OCI-LY1 (cell line): ENCODE measurements at regions not wholly inside any gene's neighbourhood (a gene's known extent, or its start where the extent isn't known, plus 50 kb on each side); places are given as distances from the start of the nearest gene placed in this dataset.

ENCODE experiments used
- H2AFZ ChIP-seq: fragments of 200-600 bp; sonication (generic), shearing (Covaris generic); 2 replicates; pipeline ENCODE4 v1.6.0; 2014; ENCODE audit warnings: antibody characterized with exemption, mild to moderate bottlenecking, low read length
- H3F3A ChIP-seq: fragments of 200-600 bp; sonication (generic), shearing (Covaris generic); 2 replicates; pipeline ENCODE4 v1.6.0; 2014; ENCODE audit warnings: mild to moderate bottlenecking, antibody characterized with exemption, low read length, moderate library complexity; ENCODE audit not compliant: insufficient read depth
- H3K27ac ChIP-seq: fragments of 200-600 bp; sonication (generic); 2 replicates; pipeline ENCODE4 v1.5.1; 2014; ENCODE audit warnings: low read length, mixed run types, mild to moderate bottlenecking, low read depth; ENCODE audit not compliant: poor library complexity, severe bottlenecking
- H3K27me3 ChIP-seq: fragments of 200-600 bp; sonication (generic); 2 replicates; pipeline ENCODE4 v1.6.0; 2014; ENCODE audit warnings: antibody characterized with exemption, mild to moderate bottlenecking, low read length, moderate library complexity; ENCODE audit not compliant: insufficient read depth
- H3K36me3 ChIP-seq: fragments of 200-600 bp; sonication (generic); 2 replicates; pipeline ENCODE4 v1.6.1; 2014; ENCODE audit warnings: mild to moderate bottlenecking, antibody characterized with exemption, low read length, moderate library complexity, mixed read lengths; ENCODE audit not compliant: insufficient read depth
- H3K4me1 ChIP-seq: fragments of 200-600 bp; sonication (generic); 2 replicates; pipeline ENCODE4 v1.5.1; 2014; ENCODE audit warnings: mild to moderate bottlenecking, low read length, moderate library complexity; ENCODE audit not compliant: insufficient read depth, severe bottlenecking
- H3K4me2 ChIP-seq: fragments of 200-600 bp; sonication (generic), shearing (Covaris generic); 2 replicates; pipeline ENCODE4 v1.6.1; 2014; ENCODE audit warnings: low read length
- H3K4me3 ChIP-seq: fragments of 200-600 bp; sonication (generic); 2 replicates; pipeline ENCODE4 v1.5.1; 2014; ENCODE audit warnings: low read length, low read depth, mild to moderate bottlenecking, mixed read lengths; ENCODE audit not compliant: poor library complexity, severe bottlenecking
- H3K79me2 ChIP-seq: fragments of 200-600 bp; shearing (Covaris generic); 2 replicates; pipeline ENCODE4 v1.6.1; 2016; ENCODE audit warnings: mixed run types, low read length, mixed read lengths; ENCODE audit not compliant: insufficient read depth
- H3K9ac ChIP-seq: fragments of 200-600 bp; sonication (generic), shearing (Covaris generic); 2 replicates; pipeline ENCODE4 v1.6.1; 2014; ENCODE audit warnings: mild to moderate bottlenecking, low read length, mixed read lengths
- H3K9me2 ChIP-seq: fragments of 200-600 bp; sonication (generic), shearing (Covaris generic); 2 replicates; pipeline ENCODE4 v1.6.1; 2014; ENCODE audit warnings: low read depth, mild to moderate bottlenecking, low read length, mixed read lengths
- H3K9me3 ChIP-seq: fragments of 200-600 bp; shearing (Covaris generic); 2 replicates; pipeline ENCODE4 v1.6.1; 2014; ENCODE audit warnings: low read length, mixed read lengths
- H4K20me1 ChIP-seq: fragments of 200-600 bp; sonication (generic), shearing (Covaris generic); 2 replicates; pipeline ENCODE4 v1.6.0; 2016; ENCODE audit warnings: mild to moderate bottlenecking, low read length; ENCODE audit not compliant: insufficient read depth
- CTCF ChIP-seq: fragments of 200-600 bp; sonication (generic), shearing (Covaris generic); IDR thresholded peaks from 2 replicates; pipeline ENCODE4 v1.5.1; 2017; ENCODE audit warnings: mild to moderate bottlenecking, antibody characterized with exemption, low read length, moderate library complexity, mixed read lengths
- EZH2 ChIP-seq: fragments of 200-600 bp; sonication (generic), shearing (Covaris generic); IDR thresholded peaks from 2 replicates; pipeline ENCODE4 v1.8.0; 2017; ENCODE audit warnings: borderline replicate concordance, mixed run types, mild to moderate bottlenecking, antibody characterized with exemption, low read length, moderate library complexity, mixed read lengths

DNA sequence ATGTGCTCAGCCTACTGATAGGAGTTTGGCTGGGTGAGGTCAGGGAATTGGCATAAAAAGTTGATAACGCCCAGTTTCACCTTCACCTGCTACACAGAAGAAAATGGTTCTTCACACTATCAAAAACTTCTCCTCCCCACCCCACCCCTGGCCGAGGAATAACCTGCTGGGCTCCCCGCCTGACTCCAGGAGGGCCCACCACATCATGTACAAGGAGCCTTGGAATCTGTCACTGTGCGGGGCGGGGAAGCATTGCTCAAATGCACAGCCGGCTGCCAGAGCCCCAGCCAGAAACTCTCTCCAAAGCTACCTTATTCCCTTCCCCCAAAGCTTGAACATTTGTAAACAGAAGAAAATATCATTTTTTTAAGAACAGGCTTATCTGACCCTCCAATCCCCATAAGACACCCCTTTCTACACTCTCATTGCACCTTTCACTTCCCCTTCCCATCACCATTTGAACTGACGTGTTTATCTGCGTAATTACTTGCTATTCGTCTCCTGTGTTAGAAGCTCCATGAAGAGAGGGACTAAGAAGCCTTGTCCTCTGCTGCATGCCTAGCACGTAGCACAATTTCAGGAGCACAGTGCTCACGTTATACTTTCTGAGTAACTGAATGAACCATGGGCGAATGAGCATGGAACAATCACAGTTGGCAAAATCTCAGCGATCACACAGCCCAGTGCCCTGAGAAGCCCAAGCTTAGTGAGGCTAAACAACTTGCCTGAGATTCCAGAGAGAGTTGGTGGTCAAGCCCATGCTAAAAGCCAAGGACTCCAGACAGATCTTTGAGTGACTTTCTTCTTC lies 82.9 kb downstream of the HES1 start:
- Histone ChIP-seq H3F3A (no peaks in the 10 kb centered on the region), H3K9me3 (no peaks in the 10 kb centered on the region), H3K4me1 (no peaks in the 10 kb centered on the region), H3K9ac (no peak overlapping the region), H3K9me2 (no peaks in the 10 kb centered on the region), H3K79me2 (no peaks in the 10 kb centered on the region), H3K4me2 (no peak overlapping the region), H3K27ac (no peak overlapping the region), H3K27me3 (no peaks in the 10 kb centered on the region), H4K20me1 (no peaks in the 10 kb centered on the region), H3K36me3 (no peaks in the 10 kb centered on the region), H3K4me3 (no peak overlapping the region), H2AFZ (no peak overlapping the region)
- no peak for TF ChIP-seq CTCF
- no peak for TF ChIP-seq EZH2

- Histone ChIP-seq H3F3A (no peaks in the 10 kb centered on the region), H3K4me3 (no peak overlapping the region), H3K27me3 (no peaks in the 10 kb centered on the region; the same call in 1 of the 2 replicates), H3K9me2 (no peaks in the 10 kb centered on the region), H3K79me2 (no peaks in the 10 kb centered on the region), H3K4me2 (no peak overlapping the region), H3K27ac (no peak overlapping the region), H4K20me1 (no peaks in the 10 kb centered on the region), H3K4me1 (no peaks in the 10 kb centered on the region), H3K9me3 (no peaks in the 10 kb centered on the region), H3K36me3 (no peaks in the 10 kb centered on the region), H2AFZ (no peak overlapping the region), H3K9ac (no peak overlapping the region)
- TF ChIP-seq EZH2 (no peak), CTCF (no peak)
These were observed 84.0 kb downstream of the HES1 start for GRCh38 chr3:194219826-194220410.

- no peak overlapping the region for H2AFZ ChIP-seq
- no peak overlapping the region for H3K27ac ChIP-seq
- no peak overlapping the region for H3K4me3 ChIP-seq
- H3K9ac ChIP-seq: no peak overlapping the region
- H3K79me2 ChIP-seq: no peaks in the 10 kb centered on the region
- no peaks in the 10 kb centered on the region; the same call in 1 of the 2 replicates for H3K27me3 ChIP-seq
- no peaks in the 10 kb centered on the region for H3K9me3 ChIP-seq
- no peaks in the 10 kb centered on the region for H3K36me3 ChIP-seq
- H4K20me1 ChIP-seq: no peaks in the 10 kb centered on the region
- no peak overlapping the region for H3K4me2 ChIP-seq
- no peaks in the 10 kb centered on the region for H3F3A ChIP-seq
- TF ChIP-seq EZH2 (no peak), CTCF (no peak)
- no peaks in the 10 kb centered on the region for H3K4me1 ChIP-seq
- no peaks in the 10 kb centered on the region for H3K9me2 ChIP-seq
These were observed 85.0 kb downstream of the HES1 start for GRCh38 chr3:194220901-194221326.
